Activated naive CD8-positive, alpha-beta T cell treated with anti-CD3 and anti-CD28 coated beads for 36 hours (primary cell): ENCODE measurements at regions not wholly inside any gene's neighbourhood (a gene's known extent, or its start where the extent isn't known, plus 50 kb on each side); places are given as distances from the start of the nearest gene placed in this dataset.

Source experiments
- DNase-seq: peaks from one replicate; pipeline ENCODE4 v3.0.0; 2021
- H3K27ac Mint-ChIP-seq: one replicate; pipeline ENCODE4 v1.8.0; 2022; ENCODE audit warnings: mild to moderate bottlenecking, moderate library complexity, mixed read lengths
- H3K27me3 Mint-ChIP-seq: one replicate; pipeline ENCODE4 v1.8.0; 2022; ENCODE audit warnings: mild to moderate bottlenecking, mixed read lengths
- H3K36me3 Mint-ChIP-seq: one replicate; pipeline ENCODE4 v1.8.0; 2021; ENCODE audit warnings: mild to moderate bottlenecking, mixed read lengths
- H3K4me1 Mint-ChIP-seq: one replicate; pipeline ENCODE4 v1.8.0; 2021; ENCODE audit warnings: mixed read lengths
- H3K4me3 Mint-ChIP-seq: one replicate; pipeline ENCODE4 v1.8.0; 2022; ENCODE audit warnings: mild to moderate bottlenecking, moderate library complexity, mixed read lengths
- H3K9me3 Mint-ChIP-seq: one replicate; pipeline ENCODE4 v1.8.0; 2022; ENCODE audit warnings: mixed read lengths

- Mint-ChIP-seq H3K4me1 (no peaks in the 10 kb centered on the region), H3K4me3 (no peak overlapping the region), H3K27me3 (no peaks in the 10 kb centered on the region), H3K36me3 (no peaks in the 10 kb centered on the region), H3K9me3 (peaks cover 1% of the 10 kb centered on the region), H3K27ac (no peak overlapping the region)
- DNase-seq: no peak
These were observed 396.5 kb downstream of the OCA2 start for GRCh38 chr15:27702581-27702980.

GRCh38 chr15:27701956-27702355, 397.2 kb downstream of the OCA2 start:
- Mint-ChIP-seq H3K27me3 (no peaks in the 10 kb centered on the region), H3K36me3 (no peaks in the 10 kb centered on the region), H3K4me1 (no peaks in the 10 kb centered on the region), H3K9me3 (peaks cover 1% of the 10 kb centered on the region), H3K27ac (no peak overlapping the region), H3K4me3 (no peak overlapping the region)
- DNase-seq: no peak

GRCh38 chr15:27701014-27701413, 398.1 kb downstream of the OCA2 start:
- Mint-ChIP-seq H3K4me1 (no peaks in the 10 kb centered on the region), H3K9me3 (peaks cover 1% of the 10 kb centered on the region), H3K27ac (no peak overlapping the region), H3K36me3 (no peaks in the 10 kb centered on the region), H3K4me3 (no peak overlapping the region), H3K27me3 (no peaks in the 10 kb centered on the region)
- no peak for DNase-seq

GRCh38 chr15:27699699-27700098, 399.4 kb downstream of the OCA2 start:
- Mint-ChIP-seq H3K27me3 (no peaks in the 10 kb centered on the region), H3K4me3 (no peak overlapping the region), H3K36me3 (no peaks in the 10 kb centered on the region), H3K9me3 (peaks cover 1% of the 10 kb centered on the region), H3K27ac (no peak overlapping the region), H3K4me1 (no peaks in the 10 kb centered on the region)
- no peak for DNase-seq

- H3K27ac Mint-ChIP-seq: no peak overlapping the region
- no peak overlapping the region for H3K4me3 Mint-ChIP-seq
- H3K4me1 Mint-ChIP-seq: no peaks in the 10 kb centered on the region
- no peak for DNase-seq
- H3K36me3 Mint-ChIP-seq: no peaks in the 10 kb centered on the region
- H3K27me3 Mint-ChIP-seq: no peaks in the 10 kb centered on the region
- H3K9me3 Mint-ChIP-seq: peaks cover 1% of the 10 kb centered on the region
These were observed 402.6 kb downstream of the OCA2 start for GRCh38 chr15:27696530-27696929.

GRCh38 chr15:27695726-27696125, 403.4 kb downstream of the OCA2 start:
- Mint-ChIP-seq H3K4me1 (no peaks in the 10 kb centered on the region), H3K27ac (no peak overlapping the region), H3K36me3 (no peaks in the 10 kb centered on the region), H3K4me3 (no peak overlapping the region), H3K9me3 (no peaks in the 10 kb centered on the region), H3K27me3 (no peaks in the 10 kb centered on the region)
- DNase-seq: no peak

GRCh38 chr15:27694506-27695087, 404.5 kb downstream of the OCA2 start:
- Mint-ChIP-seq H3K36me3 (no peaks in the 10 kb centered on the region), H3K4me3 (no peak overlapping the region), H3K4me1 (no peaks in the 10 kb centered on the region), H3K27ac (no peak overlapping the region), H3K9me3 (no peaks in the 10 kb centered on the region), H3K27me3 (no peaks in the 10 kb centered on the region)
- no peak for DNase-seq

- Mint-ChIP-seq H3K27me3 (no peaks in the 10 kb centered on the region), H3K27ac (no peak overlapping the region), H3K4me3 (no peak overlapping the region), H3K9me3 (no peaks in the 10 kb centered on the region), H3K4me1 (no peaks in the 10 kb centered on the region), H3K36me3 (no peaks in the 10 kb centered on the region)
- no peak for DNase-seq
These were observed 405.8 kb downstream of the OCA2 start for GRCh38 chr15:27693280-27693679.

GRCh38 chr15:27692438-27692837, 406.7 kb downstream of the OCA2 start:
- Mint-ChIP-seq H3K9me3 (no peaks in the 10 kb centered on the region), H3K4me3 (no peak overlapping the region), H3K27ac (no peak overlapping the region), H3K36me3 (no peaks in the 10 kb centered on the region), H3K4me1 (no peaks in the 10 kb centered on the region), H3K27me3 (no peaks in the 10 kb centered on the region)
- no peak for DNase-seq

- Mint-ChIP-seq H3K9me3 (no peaks in the 10 kb centered on the region), H3K4me1 (no peaks in the 10 kb centered on the region), H3K27ac (no peak overlapping the region), H3K27me3 (no peaks in the 10 kb centered on the region), H3K36me3 (no peaks in the 10 kb centered on the region), H3K4me3 (no peak overlapping the region)
- DNase-seq: no peak
These were observed 408.8 kb downstream of the OCA2 start for GRCh38 chr15:27690290-27690689.

- Mint-ChIP-seq H3K4me1 (no peaks in the 10 kb centered on the region), H3K4me3 (no peak overlapping the region), H3K27ac (no peak overlapping the region), H3K9me3 (no peaks in the 10 kb centered on the region), H3K36me3 (no peaks in the 10 kb centered on the region), H3K27me3 (no peaks in the 10 kb centered on the region)
- no peak for DNase-seq
These were observed 412.1 kb downstream of the OCA2 start for GRCh38 chr15:27686971-27687370.

- H3K9me3 Mint-ChIP-seq: no peaks in the 10 kb centered on the region
- no peaks in the 10 kb centered on the region for H3K27me3 Mint-ChIP-seq
These were observed 412.7 kb downstream of the OCA2 start for GRCh38 chr15:27686369-27686768.

GRCh38 chr15:27685644-27686043, 413.5 kb downstream of the OCA2 start:
- DNase-seq: no peak
- Mint-ChIP-seq H3K36me3 (no peaks in the 10 kb centered on the region), H3K9me3 (no peaks in the 10 kb centered on the region), H3K4me1 (no peaks in the 10 kb centered on the region), H3K27me3 (no peaks in the 10 kb centered on the region), H3K4me3 (no peak overlapping the region), H3K27ac (no peak overlapping the region)

More at GRCh38 chr15:27686369-27686768, 412.7 kb downstream of the OCA2 start:
- H3K4me3 Mint-ChIP-seq: no peak overlapping the region
- DNase-seq: no peak
- H3K36me3 Mint-ChIP-seq: no peaks in the 10 kb centered on the region
- H3K4me1 Mint-ChIP-seq: no peaks in the 10 kb centered on the region
- H3K27ac Mint-ChIP-seq: no peak overlapping the region

GRCh38 chr15:27683121-27683520, 416.0 kb downstream of the OCA2 start:
- H3K4me1 Mint-ChIP-seq: no peaks in the 10 kb centered on the region
- H3K27ac Mint-ChIP-seq: no peak overlapping the region
- DNase-seq: no peak
- no peaks in the 10 kb centered on the region for H3K36me3 Mint-ChIP-seq
- no peaks in the 10 kb centered on the region for H3K9me3 Mint-ChIP-seq
- H3K27me3 Mint-ChIP-seq: peaks cover 6% of the 10 kb centered on the region
- no peak overlapping the region for H3K4me3 Mint-ChIP-seq

- no peaks in the 10 kb centered on the region for H3K4me1 Mint-ChIP-seq
These were observed 418.1 kb downstream of the OCA2 start for GRCh38 chr15:27681038-27681437.

GRCh38 chr15:27679731-27680471, 419.2 kb downstream of the OCA2 start:
- Mint-ChIP-seq H3K27me3 (peaks cover 6% of the 10 kb centered on the region), H3K4me1 (no peaks in the 10 kb centered on the region), H3K4me3 (no peak overlapping the region), H3K36me3 (no peaks in the 10 kb centered on the region), H3K27ac (no peak overlapping the region), H3K9me3 (no peaks in the 10 kb centered on the region)
- no peak for DNase-seq

More at GRCh38 chr15:27681038-27681437, 418.1 kb downstream of the OCA2 start:
- Mint-ChIP-seq H3K36me3 (no peaks in the 10 kb centered on the region), H3K4me3 (no peak overlapping the region), H3K9me3 (no peaks in the 10 kb centered on the region), H3K27ac (no peak overlapping the region), H3K27me3 (peaks cover 6% of the 10 kb centered on the region)
- peak; percentile 7 for DNase-seq
